ENCODE measurements at regions not wholly inside any gene's neighbourhood (a gene's known extent, or its start where the extent isn't known, plus 50 kb on each side); places are given as distances from the start of the nearest gene placed in this dataset.

DNA sequence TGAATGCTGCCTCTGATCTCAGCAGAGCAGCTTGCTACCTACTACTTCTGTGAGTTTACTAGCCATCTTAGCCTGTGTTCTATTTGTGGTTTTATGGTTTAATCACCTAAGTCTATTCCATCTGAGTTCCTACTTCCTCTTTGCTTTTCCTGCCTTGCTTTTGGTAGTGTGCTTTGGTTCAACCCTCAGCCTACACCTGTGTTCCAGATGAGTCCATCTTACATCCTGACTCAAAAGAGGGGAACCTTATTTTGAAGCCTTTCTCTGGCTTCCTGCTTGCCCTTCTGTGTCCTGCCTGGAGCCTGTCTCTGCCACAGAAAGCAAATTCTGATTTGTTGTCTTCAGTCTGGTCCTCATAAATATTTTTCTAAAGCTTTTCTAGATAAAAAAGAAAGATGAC is 530.3 kb upstream of the MEX3C start:
- DNase-seq (ENCODE audit: low read depth), result no peak

DNA sequence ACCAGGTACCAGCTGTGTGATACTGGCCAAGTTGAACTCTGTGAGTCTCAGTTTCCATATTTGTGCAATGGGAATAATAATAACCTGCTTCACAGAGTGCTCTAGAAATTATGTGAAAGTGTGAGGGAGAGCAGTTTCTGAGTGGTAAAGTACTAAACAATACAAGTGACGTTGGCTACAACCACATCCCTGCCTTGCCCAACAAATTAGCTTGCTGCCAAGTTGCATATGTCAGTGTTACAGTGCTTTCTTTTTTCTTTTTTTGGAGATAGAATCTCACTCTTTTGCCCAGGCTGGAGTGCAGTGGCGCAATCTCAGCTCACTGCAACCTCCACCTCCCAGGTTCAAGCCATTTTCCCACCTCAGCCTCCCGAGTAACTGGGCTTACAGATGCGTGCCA is 533.6 kb upstream of the MEX3C start:
- DNase-seq (ENCODE audit: low read depth), result no peak

- no peak for DNase-seq (ENCODE audit: low read depth)
Observed at GRCh38 chr18:51734576-51734975, 537.1 kb upstream of the MEX3C start.

DNA sequence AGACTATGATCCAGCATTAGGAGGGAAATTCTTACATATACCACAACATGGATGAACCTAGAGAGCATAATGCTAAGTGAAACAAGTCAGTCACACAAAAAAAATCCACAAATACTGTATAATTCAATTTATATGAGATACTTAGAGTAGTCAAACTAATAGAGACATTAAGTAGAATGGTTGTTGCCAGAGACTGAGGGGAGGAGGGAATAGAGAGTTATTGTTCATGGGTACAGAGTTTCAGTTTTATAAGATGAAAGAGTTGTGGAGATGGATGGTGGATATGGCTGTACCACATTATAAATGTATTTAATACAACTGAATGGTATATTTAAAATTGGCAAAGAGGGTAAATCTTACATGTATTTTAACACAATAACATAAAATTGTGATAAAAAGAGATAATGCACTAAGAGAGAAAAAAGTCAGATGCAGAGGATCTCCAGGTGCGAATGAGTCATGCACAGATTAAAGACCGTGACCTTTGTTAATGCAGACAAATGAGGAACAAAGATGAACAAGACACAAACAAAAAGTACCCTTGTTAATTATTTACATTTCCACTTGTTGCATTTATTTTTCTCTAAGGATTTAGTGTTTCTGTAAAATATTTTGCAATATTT is 541.7 kb upstream of the MEX3C start:
- no peak for DNase-seq (ENCODE audit: low read depth)

DNA sequence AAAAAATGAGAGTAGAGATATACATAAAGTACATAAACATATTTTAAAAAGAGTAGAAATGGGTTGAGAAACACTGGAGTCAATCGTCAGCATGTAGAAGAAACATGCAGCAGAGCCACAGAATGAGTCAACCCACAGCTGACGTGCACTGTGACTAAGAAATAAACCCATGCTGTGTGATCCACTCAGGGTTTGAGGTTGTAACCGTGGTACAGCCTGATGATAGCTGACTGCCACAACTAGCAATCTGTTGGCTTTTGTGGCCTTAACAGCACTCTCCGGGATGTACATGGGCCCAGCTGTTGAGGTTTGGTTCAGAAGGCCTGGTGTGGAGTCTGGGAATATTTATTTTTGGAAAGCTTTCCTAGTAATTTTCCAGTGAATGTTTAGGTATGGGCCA is 554.4 kb upstream of the MEX3C start:
- DNase-seq (ENCODE audit: low read depth), result no peak

DNA sequence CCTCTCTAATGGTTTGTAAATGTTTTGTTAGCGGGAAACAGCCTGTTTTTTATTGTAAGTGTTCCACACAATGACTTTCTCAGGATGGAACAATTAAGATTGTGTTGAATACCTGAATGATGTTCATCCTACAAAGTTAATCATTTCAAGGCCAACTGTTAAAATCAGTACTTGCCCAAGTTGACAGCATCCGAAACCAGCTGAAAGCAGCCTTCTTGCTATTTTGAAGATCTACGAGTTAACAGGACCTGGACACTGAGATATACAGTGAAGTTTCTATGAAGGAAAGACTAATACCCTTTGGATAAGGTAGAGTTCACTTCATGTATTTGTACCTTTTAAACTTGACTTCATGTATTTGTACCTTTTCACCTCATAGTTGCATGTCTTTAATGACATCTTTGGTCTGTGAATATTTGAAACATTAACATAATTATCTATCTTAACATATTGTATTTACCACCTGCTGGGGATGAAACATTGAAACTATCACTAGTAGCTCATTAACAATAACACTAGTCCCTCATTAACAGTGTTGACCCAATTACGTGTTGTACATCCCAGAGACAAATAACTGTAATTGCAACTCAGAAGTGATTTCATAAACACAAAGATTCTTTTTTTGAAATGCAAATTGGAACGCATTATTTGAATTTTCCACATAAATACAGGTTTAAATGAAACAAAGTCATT is 556.0 kb upstream of the MEX3C start:
- DNase-seq (ENCODE audit: low read depth), result no peak

GRCh38 chr18:51754566-51754965 is 557.1 kb upstream of the MEX3C start:
- DNase-seq (ENCODE audit: low read depth), result no peak

GRCh38 chr18:51757255-51757924 is 559.9 kb upstream of the MEX3C start:
- DNase-seq (ENCODE audit: low read depth), result no peak

DNA sequence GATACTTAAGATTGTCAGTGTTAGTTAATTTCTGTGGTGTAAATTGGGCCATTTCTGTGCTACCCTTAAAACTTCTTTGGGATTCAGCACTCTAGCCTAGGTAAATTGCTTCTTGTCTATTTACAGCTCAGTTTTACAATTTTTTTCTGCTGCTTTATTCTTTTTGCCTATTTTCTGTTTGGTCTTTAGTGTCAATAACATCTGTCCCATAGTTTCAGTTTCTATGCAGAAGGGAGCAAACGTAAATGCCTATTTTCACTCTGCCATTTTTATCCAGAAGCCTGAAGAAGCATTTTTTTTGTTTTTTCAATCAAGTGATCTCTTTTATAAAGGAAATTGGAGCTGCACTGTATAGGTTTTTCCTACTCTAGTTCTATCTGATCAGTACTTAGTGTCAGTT is 564.9 kb upstream of the MEX3C start:
- no peak for DNase-seq (ENCODE audit: low read depth)

- no peak for DNase-seq (ENCODE audit: low read depth)
Observed at GRCh38 chr18:51765606-51766360, 568.3 kb upstream of the MEX3C start.

GRCh38 chr18:51767293-51767692 is 569.8 kb upstream of the MEX3C start:
- no peak for DNase-seq (ENCODE audit: low read depth)

GRCh38 chr18:51778115-51778514 is 561.9 kb upstream of the DCC start:
- DNase-seq (ENCODE audit: low read depth), result no peak

- no peak for DNase-seq (ENCODE audit: low read depth)
Observed at GRCh38 chr18:51789871-51790270, 550.1 kb upstream of the DCC start.

GRCh38 chr18:51801514-51801913 is 538.5 kb upstream of the DCC start:
- DNase-seq (ENCODE audit: low read depth), result no peak

- no peak for DNase-seq (ENCODE audit: low read depth)
Observed at GRCh38 chr18:51802569-51803428, 537.2 kb upstream of the DCC start.

- no peak for DNase-seq (ENCODE audit: low read depth)
Observed at GRCh38 chr18:51807336-51807735, 532.7 kb upstream of the DCC start.

DNA sequence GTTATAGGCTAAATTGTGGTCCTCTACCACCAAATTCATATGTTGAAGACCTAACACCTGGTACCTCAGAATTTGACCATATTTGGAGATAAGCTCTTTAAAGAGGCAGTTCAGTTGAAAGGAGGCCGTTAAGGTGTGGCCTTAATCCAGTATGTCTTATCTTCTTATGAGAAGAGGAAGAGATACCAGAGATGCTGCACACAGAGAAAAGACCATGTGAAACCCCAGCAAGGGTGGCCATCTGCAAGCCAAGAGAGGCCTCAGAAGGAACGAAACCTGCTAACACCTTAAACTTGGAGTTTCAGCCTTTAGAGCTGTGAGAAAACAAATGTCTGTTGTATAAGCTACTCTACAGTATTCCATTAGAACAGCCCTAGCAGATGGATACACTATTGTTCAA is 528.1 kb upstream of the DCC start:
- DNase-seq (ENCODE audit: low read depth), result no peak

DNA sequence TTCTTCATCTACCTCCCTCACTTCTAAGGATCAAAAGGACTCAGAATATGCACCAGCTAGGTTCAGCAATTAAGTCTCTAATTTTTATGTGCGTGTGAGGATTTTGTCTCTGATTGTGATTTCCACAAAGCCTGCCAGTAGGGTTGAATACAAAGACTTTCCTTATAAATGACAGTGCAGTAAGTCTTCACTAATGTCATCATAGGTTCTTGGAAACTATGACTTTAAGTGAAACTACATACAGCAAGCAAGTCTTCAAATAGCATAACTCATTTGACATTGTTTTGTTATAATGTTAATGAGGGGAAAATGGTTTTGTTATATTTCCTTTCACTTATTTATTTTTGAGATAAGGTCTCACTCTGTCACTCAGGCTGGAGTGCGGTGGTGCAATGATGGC is 526.3 kb upstream of the DCC start:
- no peak for DNase-seq (ENCODE audit: low read depth)

- no peak for DNase-seq (ENCODE audit: low read depth)
Observed at GRCh38 chr18:51821610-51822009, 518.4 kb upstream of the DCC start.

DNA sequence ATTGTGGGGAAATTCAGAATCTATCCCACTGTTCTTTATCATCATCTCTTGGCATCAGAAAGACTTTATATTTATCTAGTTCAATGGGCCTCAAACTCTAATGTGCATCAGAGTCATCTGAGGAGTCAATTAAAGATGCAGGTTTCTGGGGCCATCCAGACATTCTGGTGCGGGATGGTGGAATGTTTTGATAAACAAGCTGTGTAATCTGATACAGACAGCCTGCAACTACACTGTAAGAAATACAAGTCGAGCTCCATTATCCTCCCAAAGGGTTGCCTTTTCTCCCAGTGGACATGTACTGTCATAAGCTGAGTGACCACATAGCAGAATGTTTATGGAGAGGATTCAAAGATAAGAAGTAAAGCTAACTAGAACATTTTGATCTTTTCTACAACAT is 515.3 kb upstream of the DCC start:
- DNase-seq (ENCODE audit: low read depth), result no peak

DNA sequence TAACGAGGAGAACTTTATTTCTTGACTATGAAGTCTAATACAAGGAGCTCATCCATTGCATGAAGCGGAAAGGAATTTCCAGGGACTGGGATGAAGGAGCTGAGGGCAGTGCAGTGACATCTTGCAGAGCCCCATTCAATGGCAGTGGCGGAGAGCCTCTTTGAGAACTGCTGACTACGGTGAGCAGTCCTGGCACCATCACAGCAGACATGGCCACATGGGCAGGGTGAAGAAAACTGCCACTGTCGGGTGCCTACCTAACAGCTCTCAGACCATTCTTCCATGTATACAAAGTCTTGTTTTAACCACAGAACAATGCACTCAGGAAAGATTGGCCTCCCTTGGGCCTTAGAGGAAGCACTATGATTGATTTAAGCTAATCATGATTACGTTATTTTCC is 506.1 kb upstream of the DCC start:
- DNase-seq (ENCODE audit: low read depth), result no peak

GRCh38 chr18:51848702-51849101 is 491.3 kb upstream of the DCC start:
- DNase-seq (ENCODE audit: low read depth), result no peak
